Thyroid gland (tissue), 4 donors: ENCODE measurements at regions not wholly inside any gene's neighbourhood (a gene's known extent, or its start where the extent isn't known, plus 50 kb on each side); places are given as distances from the start of the nearest gene placed in this dataset.

Experiments
- CTCF ChIP-seq, 6 experiments: fragments of 200-600 bp in 3 of 6; fragments of 450-650 bp in 3 of 6; sonication (generic) in 3 of 6; IDR thresholded peaks; one replicate each; pipeline ENCODE4 v1.5.1; 2016 to 2019; ENCODE audit warnings: antibody characterized with exemption in 6 of 6, mild to moderate bottlenecking in 2 of 6, inconsistent platforms in 1 of 6, moderate library complexity in 1 of 6
- POLR2A ChIP-seq, 2 donors: fragments of 450-650 bp; IDR thresholded peaks; one replicate each; pipeline ENCODE4 v1.6.1; 2017; ENCODE audit warnings: antibody characterized with exemption in 2 of 2, mild to moderate bottlenecking in 2 of 2, moderate library complexity in 1 of 2

DNA sequence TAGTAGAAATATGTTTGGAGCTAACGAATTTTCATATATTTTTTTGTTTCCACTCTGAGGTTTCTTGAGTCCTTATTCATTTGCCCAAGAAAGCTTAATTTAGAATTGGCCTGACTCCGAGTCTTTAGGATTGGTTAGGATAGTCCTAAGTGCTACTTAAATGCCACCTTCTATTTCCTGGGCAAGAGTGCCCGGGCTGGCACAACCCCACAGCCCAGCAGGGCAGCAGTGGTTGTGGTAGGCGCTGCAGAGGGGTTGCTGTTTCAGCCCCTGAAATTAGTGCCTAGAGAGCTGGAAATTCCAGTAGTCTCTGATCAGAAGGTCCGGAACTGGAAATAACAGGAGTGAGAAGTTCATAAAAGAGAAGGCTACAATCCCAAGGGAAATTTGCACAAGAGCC lies 139.4 kb upstream of the TENT5A start:
- no peak for TF ChIP-seq CTCF (IDR thresholded peaks at IDR 0.05)
- TF ChIP-seq POLR2A (IDR thresholded peaks at IDR 0.05): no peak
